Heart left ventricle (tissue), 13 donors: ENCODE measurements at regions not wholly inside any gene's neighbourhood (a gene's known extent, or its start where the extent isn't known, plus 50 kb on each side); places are given as distances from the start of the nearest gene placed in this dataset.

ENCODE experiments used
- CTCF ChIP-seq, 12 donors: fragments of 200-600 bp; sonication (generic) in 4 of 12; IDR thresholded peaks; one replicate each; pipeline versions ENCODE4 v1.5.0 to v1.8.0; 2018 to 2022; ENCODE audit warnings: antibody characterized with exemption in 12 of 12, mild to moderate bottlenecking in 5 of 12
- POLR2A ChIP-seq, 2 donors: fragments of 450-650 bp; IDR thresholded peaks; one replicate each; pipeline ENCODE4 v1.6.1; 2017; ENCODE audit warnings: antibody characterized with exemption in 2 of 2, mild to moderate bottlenecking in 2 of 2, moderate library complexity in 2 of 2
- donor health status: ischemic (EF 13 %, LVEDD 7.1; RV severe dilation, severe dysfunction).
- donor health status: DM: no; HTN: yes; CAD: no.
- donor health status: DM: no; HTN: no; CAD: no.
- donor health status: ischemic (EF 25% LVEDD 6.9; RV normal size, moderate dysfunction).
- donor health status: ischemic (EF 25% LVEDD 5.7; RV mildly dilated, moderate dysfunction).
- donor health status: ischemic (EF 35%, LVEDD 5.7; RV mildly dilated, moderate dysfunction).
- donor health status: nonischemic (EF 11% LVEDD 7.7; RV severe dilation, severe dysfunction).
- donor health status: DM: yes; HTN: yes; CAD: no.
- donor health status: PGD.
- donor health status: ischemic (EF 29% LVEDD 5.4; RV normal size, mild dysfunction).
- donor health status: nonischemic (EF 23%, LVEDD 6.1; RV moderate dilation, normal function).

GRCh38 chr12:18849761-18850160 lies 111.8 kb downstream of the CAPZA3 start:
- TF ChIP-seq CTCF (IDR thresholded peaks at IDR 0.05): no peak
- no peak for TF ChIP-seq POLR2A (IDR thresholded peaks at IDR 0.05)
